NCI-H1105 treated with DMSO at 0.1 percent for 48 hours (cell line): ENCODE measurements at regions not wholly inside any gene's neighbourhood (a gene's known extent, or its start where the extent isn't known, plus 50 kb on each side); places are given as distances from the start of the nearest gene placed in this dataset.
A peak's percentile ranks its signal among the peaks of the same experiment; 100 is the strongest.

Source experiments
- DNase-seq: peaks from one replicate; lab custom pipeline; 2025; lab: John Stamatoyannopoulos, UW

GRCh38 chr6:144725736-144726522 is 440.8 kb downstream of the UTRN start:
- no peak for DNase-seq

DNA sequence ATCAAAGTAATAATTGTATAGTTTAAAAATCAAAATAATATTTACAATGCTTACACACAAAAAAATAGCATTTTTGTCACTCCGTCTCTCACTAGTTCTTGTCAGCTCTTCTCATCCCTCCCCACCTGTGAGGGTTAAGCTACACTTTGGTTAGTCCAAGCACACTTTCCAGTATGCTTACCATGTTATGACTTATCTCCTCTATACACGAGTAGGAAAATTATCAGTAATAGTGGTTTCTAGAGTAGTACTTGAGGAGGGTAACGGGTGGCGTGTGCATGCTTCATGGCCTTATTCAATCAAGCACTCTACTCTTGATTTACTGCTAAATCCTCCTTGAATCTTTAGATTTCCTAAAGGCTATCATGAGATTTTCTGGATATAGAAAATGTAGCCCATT is 443.7 kb downstream of the UTRN start:
- DNase-seq = no peak

- DNase-seq = no peak
Measured at GRCh38 chr6:144729502-144729901, 444.4 kb downstream of the UTRN start.

DNA sequence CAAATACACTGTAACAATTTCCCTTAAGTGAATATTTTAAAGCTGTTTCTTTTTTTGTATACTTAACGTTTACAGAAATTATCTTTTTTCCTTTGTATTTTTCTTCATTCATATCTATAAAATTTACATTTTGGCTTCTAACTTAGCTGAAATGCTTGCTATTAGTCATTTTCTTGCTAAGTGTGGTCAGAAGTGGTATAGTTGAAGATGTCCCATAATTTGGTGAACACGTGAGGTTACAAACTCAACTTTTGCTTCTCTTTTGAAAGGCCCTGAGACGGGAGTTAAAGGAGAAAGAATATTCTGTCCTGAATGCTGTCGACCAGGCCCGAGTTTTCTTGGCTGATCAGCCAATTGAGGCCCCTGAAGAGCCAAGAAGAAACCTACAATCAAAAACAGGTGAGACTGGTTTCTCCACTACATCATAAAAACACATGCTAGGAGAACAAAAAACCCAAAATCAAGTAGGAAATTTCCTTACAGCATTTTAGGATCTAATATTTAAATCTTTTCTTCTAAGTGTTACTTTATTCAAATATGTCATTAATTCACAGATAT is 445.0 kb downstream of the UTRN start:
- DNase-seq = no peak

DNA sequence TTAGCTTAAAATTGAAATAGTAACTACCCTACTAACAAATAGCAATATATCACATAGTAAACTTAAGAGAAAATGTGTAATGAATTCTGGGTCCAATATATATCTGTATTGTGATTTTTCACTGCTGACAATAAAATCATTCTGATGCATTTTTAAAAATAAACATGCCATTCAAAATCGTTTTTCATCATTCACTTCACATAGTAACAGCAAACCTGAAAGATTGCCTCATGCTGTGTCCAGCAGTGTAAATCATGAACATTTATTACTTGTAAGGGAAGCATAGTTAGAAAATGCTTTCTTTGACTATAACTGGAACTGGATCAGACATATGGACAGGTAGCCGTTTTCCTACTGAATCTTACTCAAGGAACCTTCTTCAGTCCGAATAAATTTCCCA is 446.1 kb downstream of the UTRN start:
- DNase-seq = no peak

GRCh38 chr6:144736763-144737162 is 451.6 kb downstream of the UTRN start:
- no peak for DNase-seq

DNA sequence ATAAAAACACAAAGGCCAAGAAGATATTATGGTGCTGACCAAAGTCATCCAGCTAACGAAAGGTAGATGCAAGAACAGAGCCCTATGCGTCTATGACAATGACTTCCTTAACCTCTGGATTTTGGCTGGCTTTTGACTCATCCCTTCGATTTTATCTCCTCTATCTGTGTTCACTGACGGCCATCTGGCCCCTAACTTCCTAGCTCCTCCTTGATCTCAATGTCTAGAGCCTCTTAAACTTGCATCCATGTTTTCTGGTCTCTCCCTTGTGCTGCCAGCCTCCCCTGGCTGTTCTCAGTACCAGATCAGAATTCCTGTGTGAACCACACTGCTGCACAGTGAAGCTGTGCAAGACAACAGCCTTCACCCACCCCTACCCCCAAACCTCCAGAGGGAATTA is 452.9 kb downstream of the UTRN start:
- DNase-seq = no peak

GRCh38 chr6:144739873-144740272 is 454.7 kb downstream of the UTRN start:
- no peak for DNase-seq

GRCh38 chr6:144741659-144742058 is 456.5 kb downstream of the UTRN start:
- no peak for DNase-seq

DNA sequence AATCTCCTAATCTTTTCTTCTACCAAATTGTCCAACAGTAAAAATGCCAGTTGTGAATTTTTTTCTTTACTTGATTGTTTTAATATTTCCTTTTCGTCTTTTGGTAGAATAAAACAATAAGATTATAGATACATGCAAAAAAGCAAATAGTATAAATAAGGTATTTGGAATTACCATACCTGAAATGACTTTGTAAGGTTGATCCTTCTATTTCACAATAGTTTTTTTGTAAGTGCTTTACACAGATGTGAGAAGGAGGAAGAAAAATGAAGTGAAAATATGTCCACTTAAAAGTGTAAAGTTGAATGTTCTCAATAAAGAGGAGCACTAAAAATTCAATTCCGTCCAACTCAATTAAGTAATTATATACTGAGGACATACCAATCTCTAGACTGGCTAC is 457.6 kb downstream of the UTRN start:
- DNase-seq = no peak

GRCh38 chr6:144744720-144745119 is 459.6 kb downstream of the UTRN start:
- DNase-seq = no peak

GRCh38 chr6:144745439-144745838 is 460.3 kb downstream of the UTRN start:
- peak; percentile 95 for DNase-seq

DNA sequence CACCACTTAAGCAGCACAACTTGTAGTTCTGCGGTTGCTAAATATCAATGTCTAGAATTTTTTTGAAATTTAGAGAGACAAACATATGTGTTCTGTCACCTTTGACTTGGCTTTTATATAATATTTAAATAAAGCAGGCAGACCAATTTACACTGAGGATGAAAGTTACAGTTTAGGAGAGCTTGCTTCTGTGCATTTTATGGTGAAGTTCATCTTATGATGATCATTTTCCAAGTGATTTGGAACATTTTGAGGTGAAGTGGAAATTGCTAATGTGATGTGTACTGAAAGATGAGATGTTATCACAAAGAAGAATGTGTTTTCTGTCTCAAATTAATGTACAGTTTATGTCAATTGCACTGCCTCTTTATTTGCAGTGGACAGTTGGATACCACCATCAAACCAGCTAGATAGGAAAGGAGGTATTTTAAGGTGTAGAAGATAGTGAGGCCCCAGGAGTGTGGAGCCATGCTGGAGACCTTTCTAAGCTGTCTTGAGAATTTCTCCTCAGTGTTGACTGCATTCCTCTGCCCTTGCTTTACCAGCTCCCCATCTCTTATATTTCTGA is 461.9 kb downstream of the UTRN start:
- no peak for DNase-seq

- DNase-seq = peak; percentile 99
Measured at GRCh38 chr6:144749263-144749662, 464.1 kb downstream of the UTRN start.

DNA sequence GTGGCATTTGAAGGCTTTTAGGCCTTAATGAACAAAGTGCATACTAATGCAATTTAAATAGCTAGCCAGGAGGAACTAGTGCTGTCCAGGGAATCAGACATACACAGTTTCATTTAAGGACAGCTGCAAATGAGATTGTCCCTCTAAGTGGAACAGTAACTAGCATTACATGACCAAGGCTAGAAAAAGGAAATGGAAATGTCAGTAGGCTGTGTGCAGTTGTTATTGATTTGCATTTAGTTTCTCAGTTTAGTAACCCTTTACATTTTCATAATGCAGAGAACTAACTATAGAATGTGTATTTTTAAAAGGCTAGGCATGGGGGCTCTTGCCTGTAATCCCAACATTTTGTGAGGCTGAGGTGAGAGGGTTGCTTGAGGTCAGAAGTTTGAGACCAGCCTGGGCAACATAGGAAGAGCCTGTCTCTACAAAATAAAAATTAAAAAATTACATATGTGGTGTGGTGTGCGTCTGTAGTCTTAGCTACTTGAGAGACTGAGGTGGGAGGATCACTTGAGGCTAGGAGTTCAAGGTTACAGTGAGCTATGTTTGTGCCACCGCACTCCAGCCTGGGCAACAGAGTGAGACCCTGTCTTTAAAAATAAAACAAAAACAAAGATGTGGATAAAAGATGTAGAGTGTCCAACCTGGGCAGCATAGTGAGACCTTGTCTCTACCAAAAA is 468.0 kb downstream of the UTRN start:
- no peak for DNase-seq

DNA sequence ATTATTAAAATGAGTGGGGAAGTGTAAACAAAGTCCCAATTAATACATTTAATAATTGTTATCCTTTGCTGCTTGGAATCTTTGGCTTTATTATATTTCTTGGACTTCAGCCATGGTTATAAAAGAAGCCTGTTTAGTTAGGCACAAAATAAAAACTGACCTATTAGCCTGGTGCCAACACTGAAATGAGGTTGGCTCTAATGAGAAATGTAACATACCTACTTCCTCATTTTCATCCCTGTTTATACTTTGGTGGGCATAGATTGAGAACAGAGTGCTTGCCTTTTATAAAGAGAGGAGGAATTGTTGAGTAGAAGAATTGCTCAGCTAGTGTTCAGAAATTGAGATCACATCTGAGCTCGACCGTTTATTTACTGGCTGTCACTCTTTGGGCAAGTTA is 471.3 kb downstream of the UTRN start:
- DNase-seq = peak; percentile 94

DNA sequence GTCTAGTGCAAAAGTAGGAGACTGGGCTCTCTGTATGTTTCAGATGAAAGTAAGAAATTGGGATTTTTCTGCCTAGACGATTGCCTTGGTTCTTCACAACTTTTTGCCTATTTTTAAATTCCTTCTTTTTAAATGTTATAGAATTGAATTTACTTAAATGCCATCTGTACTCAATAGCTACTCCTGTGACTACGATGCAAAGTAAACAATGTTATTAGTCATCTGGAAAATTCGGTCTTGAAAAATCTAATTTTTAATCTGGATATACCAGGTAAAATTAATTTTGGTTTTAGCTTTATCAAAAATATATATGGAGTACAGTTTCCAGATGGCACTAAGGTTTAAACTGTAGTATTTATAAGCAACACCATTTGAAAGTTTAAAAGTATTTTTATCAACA is 472.2 kb downstream of the UTRN start:
- DNase-seq = no peak

DNA sequence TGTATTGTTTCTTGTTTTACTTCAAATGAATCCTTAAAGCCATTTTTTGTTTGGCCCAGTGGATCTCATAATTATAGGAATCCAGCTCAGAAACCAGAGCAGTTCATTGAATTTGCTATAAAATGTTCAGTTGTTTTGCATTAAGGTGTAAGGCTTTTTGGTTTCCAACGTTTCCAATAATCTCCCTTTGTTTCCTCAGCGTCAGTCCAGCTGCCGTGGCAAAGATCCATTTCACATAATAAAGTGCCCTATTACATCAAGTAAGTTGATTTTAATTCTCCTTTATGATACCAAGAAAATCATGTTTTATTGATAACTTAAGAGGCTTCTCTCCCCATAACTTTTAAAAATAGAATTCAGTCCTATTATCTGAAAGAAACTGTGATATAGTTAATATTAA is 472.6 kb downstream of the UTRN start:
- DNase-seq = no peak

DNA sequence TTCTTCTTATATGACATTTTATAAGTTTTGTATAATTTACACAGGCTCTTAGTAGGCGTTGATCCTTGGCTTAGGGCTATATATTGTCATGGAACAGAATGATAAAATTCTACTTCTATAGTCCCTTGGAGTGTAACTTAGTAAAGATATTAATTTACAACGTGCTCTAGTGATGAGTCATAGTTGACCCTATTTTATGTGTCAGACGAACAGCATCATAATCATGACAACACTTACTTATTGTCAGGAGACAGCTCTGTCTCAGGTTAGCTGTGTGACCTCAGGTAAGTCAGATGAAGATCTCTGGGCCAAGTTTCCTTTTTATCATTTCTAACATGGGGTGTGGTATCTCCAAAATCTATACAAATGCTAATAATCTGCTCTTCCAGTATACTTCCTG is 473.5 kb downstream of the UTRN start:
- no peak for DNase-seq

GRCh38 chr6:144762469-144762868 is 477.3 kb downstream of the UTRN start:
- no peak for DNase-seq

DNA sequence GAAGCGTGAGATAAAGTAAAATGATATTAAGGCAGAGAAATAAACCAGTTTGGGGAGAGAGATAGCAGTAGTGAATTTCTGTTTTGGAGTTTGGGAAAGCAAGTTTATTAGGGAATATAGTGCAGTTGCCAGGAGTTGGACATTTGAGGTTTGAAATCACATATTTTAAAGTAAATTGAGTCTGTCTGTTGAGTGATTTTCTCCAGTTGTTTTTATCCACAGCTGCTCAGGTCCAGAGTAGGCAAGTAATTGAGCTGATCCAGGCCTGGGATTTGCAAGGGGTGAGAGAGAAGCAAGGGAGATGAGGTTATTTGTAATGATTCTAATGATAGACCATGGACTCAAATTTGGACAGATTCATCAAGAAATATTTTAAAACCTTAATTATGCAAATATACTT is 481.9 kb downstream of the UTRN start:
- DNase-seq = no peak

- no peak for DNase-seq
Measured at GRCh38 chr6:144768551-144769075, 483.5 kb downstream of the UTRN start.

DNA sequence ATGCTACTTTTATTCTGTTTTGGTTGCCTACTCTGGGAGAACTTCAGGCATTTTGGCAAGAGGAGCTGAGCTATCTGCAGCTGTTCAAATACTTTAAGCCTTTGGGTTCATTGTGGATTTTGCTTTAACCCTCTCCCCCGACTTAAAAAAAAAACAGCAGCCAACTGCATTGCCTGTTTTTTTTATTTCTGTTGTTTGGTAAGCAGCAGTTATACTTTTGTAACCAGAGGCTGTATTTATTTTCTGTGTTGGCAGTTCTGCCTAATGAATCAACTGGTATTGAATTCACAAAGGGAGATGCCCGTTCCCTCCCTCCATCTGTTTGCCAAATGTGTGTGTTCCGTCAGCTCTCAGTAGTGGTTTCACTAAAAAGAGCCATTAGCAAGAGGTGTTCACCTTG is 484.0 kb downstream of the UTRN start:
- DNase-seq = peak; percentile 98
